Erythroblast (primary cell): ENCODE measurements at regions not wholly inside any gene's neighbourhood (a gene's known extent, or its start where the extent isn't known, plus 50 kb on each side); places are given as distances from the start of the nearest gene placed in this dataset.

Experiments used
- GATA1 ChIP-seq: IDR thresholded peaks from 2 replicates; pipeline ENCODE4 v1.6.1; 2011; ENCODE audit warnings: low read depth, mild to moderate bottlenecking, control low read depth, low read length, moderate library complexity
- POLR2A ChIP-seq: IDR thresholded peaks from 2 replicates; pipeline ENCODE4 v1.6.1; 2011; ENCODE audit warnings: mild to moderate bottlenecking, low read length

- TF ChIP-seq POLR2A, result no peak
- TF ChIP-seq GATA1, result no peak
These were observed 812.6 kb upstream of the ADGRL4 start for GRCh38 chr1:79819140-79819539.
